Left ventricle myocardium inferior (tissue), 1 donor: ENCODE measurements at regions not wholly inside any gene's neighbourhood (a gene's known extent, or its start where the extent isn't known, plus 50 kb on each side); places are given as distances from the start of the nearest gene placed in this dataset.
A peak's percentile ranks its signal among the peaks of the same experiment; 100 is the strongest.

Experiments
- DNase-seq: peaks from one replicate; pipeline ENCODE4 v3.0.0-alpha.2; 2020
- H3K27ac ChIP-seq: fragments of 200-600 bp; replicated peaks from 2 replicates; pipeline ENCODE4 v1.8.0; 2021
- H3K27me3 ChIP-seq: fragments of 200-600 bp; 2 replicates; pipeline ENCODE4 v1.8.0; 2021; ENCODE audit warnings: low read depth
- H3K36me3 ChIP-seq: fragments of 200-600 bp; 2 replicates; pipeline ENCODE4 v1.8.0; 2021
- H3K4me1 ChIP-seq: fragments of 200-600 bp; 2 replicates; pipeline ENCODE4 v1.8.0; 2021
- H3K4me3 ChIP-seq: fragments of 200-600 bp; 2 replicates; pipeline ENCODE4 v1.8.0; 2021; ENCODE audit warnings: mild to moderate bottlenecking, moderate library complexity
- H3K9me3 ChIP-seq: fragments of 200-600 bp; replicated peaks from 2 replicates; pipeline ENCODE4 v1.8.0; 2021
- intact Hi-C: fragments of 100-400 bp; cut with micrococcal nuclease; formaldehyde crosslinking; loops from one replicate; pipeline ENCODE4 v1.11.0; 2022
- TF ChIP-seq, protein P1 (sequence below): fragments of 200-600 bp; IDR thresholded peaks from 2 replicates; pipeline ENCODE4 v1.8.0; 2021; ENCODE audit warnings: antibody characterized with exemption, mild to moderate bottlenecking, borderline replicate concordance
- donor health status: DM: no; HTN: yes; CAD: no; lungs with severe emphysema.

DNA sequence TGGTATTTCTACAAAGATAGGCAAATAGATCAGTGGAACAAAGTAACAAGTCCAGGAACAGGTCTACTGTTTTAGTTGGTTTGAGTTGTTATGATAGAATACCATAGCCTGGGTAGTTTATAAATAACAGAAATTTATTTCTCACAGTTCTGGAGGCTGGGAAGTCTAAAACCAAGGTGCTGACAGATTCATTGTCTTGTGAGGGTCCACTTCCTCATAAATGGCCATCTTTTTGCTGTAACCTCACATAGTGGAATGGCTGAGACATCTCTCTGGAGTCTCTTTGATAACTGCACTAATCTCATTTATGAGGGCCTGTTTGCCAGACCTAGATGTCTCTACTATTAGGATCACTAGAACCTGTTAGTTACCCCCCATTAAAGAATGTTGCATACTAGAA is 152.3 kb upstream of the MYRIP start:
- no peaks in the 10 kb centered on the region for H3K4me1 ChIP-seq
- H3K27me3 ChIP-seq: no peaks in the 10 kb centered on the region
- no peak for DNase-seq
- no peaks in the 10 kb centered on the region for H3K9me3 ChIP-seq
- intact Hi-C loops: no loop called here
- TF ChIP-seq, protein P1, sequence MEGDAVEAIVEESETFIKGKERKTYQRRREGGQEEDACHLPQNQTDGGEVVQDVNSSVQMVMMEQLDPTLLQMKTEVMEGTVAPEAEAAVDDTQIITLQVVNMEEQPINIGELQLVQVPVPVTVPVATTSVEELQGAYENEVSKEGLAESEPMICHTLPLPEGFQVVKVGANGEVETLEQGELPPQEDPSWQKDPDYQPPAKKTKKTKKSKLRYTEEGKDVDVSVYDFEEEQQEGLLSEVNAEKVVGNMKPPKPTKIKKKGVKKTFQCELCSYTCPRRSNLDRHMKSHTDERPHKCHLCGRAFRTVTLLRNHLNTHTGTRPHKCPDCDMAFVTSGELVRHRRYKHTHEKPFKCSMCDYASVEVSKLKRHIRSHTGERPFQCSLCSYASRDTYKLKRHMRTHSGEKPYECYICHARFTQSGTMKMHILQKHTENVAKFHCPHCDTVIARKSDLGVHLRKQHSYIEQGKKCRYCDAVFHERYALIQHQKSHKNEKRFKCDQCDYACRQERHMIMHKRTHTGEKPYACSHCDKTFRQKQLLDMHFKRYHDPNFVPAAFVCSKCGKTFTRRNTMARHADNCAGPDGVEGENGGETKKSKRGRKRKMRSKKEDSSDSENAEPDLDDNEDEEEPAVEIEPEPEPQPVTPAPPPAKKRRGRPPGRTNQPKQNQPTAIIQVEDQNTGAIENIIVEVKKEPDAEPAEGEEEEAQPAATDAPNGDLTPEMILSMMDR: no peak
- no peak overlapping the region for H3K4me3 ChIP-seq
- no peak overlapping the region for H3K27ac ChIP-seq
- H3K36me3 ChIP-seq: no peaks in the 10 kb centered on the region

DNA sequence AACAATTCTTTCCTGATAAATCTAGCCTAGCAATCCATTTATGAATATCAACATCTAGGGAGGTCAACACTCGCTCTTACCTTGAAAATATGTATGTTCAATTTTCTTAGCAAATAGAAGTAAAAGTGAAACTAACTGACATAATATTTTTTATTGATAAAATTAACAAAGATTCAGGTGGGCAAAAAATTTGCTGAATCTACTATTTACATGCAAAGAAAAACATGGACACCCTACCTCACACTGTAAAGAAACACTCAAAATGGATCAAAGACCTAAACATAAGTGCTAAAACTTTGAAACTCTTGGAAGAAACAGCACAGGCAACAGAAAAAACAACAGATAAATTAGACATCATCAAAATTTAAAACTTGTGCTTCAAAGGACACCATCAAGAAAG is 151.6 kb upstream of the MYRIP start:
- TF ChIP-seq, protein P1: no peak
- no peaks in the 10 kb centered on the region for H3K9me3 ChIP-seq
- no peaks in the 10 kb centered on the region for H3K27me3 ChIP-seq
- no peaks in the 10 kb centered on the region for H3K4me1 ChIP-seq
- no peak overlapping the region for H3K4me3 ChIP-seq
- no peaks in the 10 kb centered on the region for H3K36me3 ChIP-seq
- no peak overlapping the region for H3K27ac ChIP-seq
- intact Hi-C loops: no loop called here
- DNase-seq: no peak

DNA sequence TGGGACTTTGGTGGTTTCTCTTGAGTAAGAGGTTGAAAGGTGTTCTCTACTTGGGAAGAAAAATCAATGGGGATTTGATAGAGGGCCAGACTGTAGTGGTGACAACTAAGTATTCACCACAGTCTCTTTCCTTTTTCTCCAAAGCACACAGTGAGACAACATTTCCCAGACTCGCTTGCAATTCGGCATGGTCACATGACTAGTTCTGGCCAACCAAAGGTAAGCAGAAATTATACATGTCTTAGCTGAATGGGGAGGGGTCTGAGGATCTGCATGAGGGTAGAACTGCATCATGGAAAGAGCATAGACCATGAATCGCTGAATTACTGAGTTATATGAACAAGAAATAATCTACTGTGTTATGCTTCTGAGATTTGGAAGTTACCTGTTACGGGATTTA is 144.5 kb upstream of the MYRIP start:
- TF ChIP-seq, protein P1: no peak
- Histone ChIP-seq H3K27ac (no peak overlapping the region), H3K27me3 (peaks cover 47% of the 10 kb centered on the region), H3K4me3 (no peak overlapping the region), H3K36me3 (no peaks in the 10 kb centered on the region), H3K9me3 (no peaks in the 10 kb centered on the region), H3K4me1 (no peaks in the 10 kb centered on the region)
- no peak for DNase-seq
- intact Hi-C loops: no loop called here

DNA sequence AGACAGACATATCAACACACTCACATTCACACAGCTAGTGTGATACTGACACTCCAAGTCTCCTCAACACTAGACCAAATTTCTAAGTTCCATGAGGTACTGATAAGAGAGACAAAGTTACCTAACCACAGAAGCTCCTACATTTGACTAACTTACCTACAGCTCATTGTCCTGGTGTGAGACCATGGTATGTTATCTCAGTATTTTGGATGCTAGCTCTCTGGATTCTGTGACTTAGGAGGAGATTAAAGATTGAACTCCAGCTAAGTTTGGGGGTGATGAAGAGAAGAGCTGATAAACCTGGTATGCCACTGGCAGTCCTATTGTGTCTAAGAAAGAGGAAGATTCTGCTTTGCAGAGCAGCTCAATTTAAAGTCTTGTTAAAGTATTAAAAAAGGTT is 144.0 kb upstream of the MYRIP start:
- H3K4me1 ChIP-seq: no peaks in the 10 kb centered on the region
- H3K27ac ChIP-seq: no peak overlapping the region
- no peak overlapping the region for H3K4me3 ChIP-seq
- intact Hi-C loops: no loop called here
- no peaks in the 10 kb centered on the region for H3K36me3 ChIP-seq
- TF ChIP-seq, protein P1: no peak
- no peak for DNase-seq
- H3K27me3 ChIP-seq: peaks cover 52% of the 10 kb centered on the region
- H3K9me3 ChIP-seq: no peaks in the 10 kb centered on the region

DNA sequence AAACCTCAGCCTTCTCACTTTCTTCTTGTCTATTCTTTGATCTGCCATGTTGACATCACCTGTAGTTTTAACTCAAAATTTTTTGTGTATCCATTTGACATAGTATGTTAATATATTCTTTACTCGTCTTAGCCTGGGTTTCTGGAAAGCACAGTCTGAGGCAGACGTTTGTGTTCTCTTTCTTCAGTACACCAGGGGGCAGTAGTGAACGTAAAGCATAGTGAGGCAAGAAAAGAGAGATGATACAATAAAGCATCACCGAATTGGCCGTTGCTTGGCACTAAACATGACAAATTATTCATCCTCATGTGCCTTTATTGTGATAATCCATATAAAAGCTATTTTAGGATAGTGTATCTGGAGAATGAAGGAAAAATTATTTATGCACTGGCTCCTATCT is 141.0 kb upstream of the MYRIP start:
- Histone ChIP-seq H3K36me3 (no peaks in the 10 kb centered on the region), H3K27ac (no peak overlapping the region), H3K27me3 (peaks cover 60% of the 10 kb centered on the region), H3K9me3 (no peaks in the 10 kb centered on the region), H3K4me3 (no peak overlapping the region), H3K4me1 (no peaks in the 10 kb centered on the region)
- DNase-seq: no peak
- TF ChIP-seq, protein P1: peak; percentile 66
- intact Hi-C loops: no loop called here

DNA sequence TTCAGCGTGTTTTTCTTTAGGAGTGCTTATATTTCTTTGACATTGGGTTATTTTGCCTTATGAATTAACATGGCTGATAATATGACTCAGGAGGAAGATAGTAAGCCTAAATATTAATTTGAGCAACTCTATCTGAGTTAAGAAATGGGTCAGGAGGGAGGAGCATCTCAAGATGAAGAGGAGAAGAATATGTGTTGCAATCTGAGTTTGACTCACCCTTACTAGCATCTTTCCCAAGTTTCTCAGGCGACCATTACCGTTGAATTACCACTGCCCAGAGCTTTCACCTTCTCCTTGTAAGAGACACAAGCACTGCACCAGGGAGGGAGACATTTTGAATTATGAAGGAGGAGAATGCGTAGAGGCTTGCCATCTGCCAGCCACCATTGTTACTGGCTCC is 138.3 kb upstream of the MYRIP start:
- intact Hi-C loops: no loop called here

More for the DNA sequence above, 138.3 kb upstream of the MYRIP start:
- peaks cover 9% of the 10 kb centered on the region for H3K9me3 ChIP-seq
- H3K4me1 ChIP-seq: no peaks in the 10 kb centered on the region
- TF ChIP-seq, protein P1: no peak
- no peak overlapping the region for H3K27ac ChIP-seq
- no peak for DNase-seq
- H3K36me3 ChIP-seq: no peaks in the 10 kb centered on the region
- no peak overlapping the region for H3K4me3 ChIP-seq
- H3K27me3 ChIP-seq: peaks cover 41% of the 10 kb centered on the region
